IMR-90 (cell line): ENCODE measurements at regions not wholly inside any gene's neighbourhood (a gene's known extent, or its start where the extent isn't known, plus 50 kb on each side); places are given as distances from the start of the nearest gene placed in this dataset.

Experiments used
- ATAC-seq: fragments of 200-7000 bp; cut with Tn5 transposase; 2 replicates; pipeline ENCODE4 v1.9.1; 2020; ENCODE audit warnings: low read depth, mild to moderate bottlenecking, moderate library complexity
- BruUV-seq: library from RNA; stranded (reverse); fragments of 400-500 nt; replicated peaks from 2 replicates; lab custom pipeline; 2021; lab: Mats Ljungman, UMichigan
- CTCF ChIA-PET: fragments of 300-600 bp; formaldehyde crosslinking; extraction: SDS; loops from one replicate; lab custom pipeline; 2021; ENCODE audit warnings: antibody characterized with exemption; lab: Yijun Ruan, JAX
- POLR2A ChIA-PET: fragments of 300-600 bp; sonication (Branson Sonifier 250); formaldehyde crosslinking; loops from one replicate; lab custom pipeline; 2022; ENCODE audit warnings: antibody characterized with exemption; ENCODE audit not compliant: unreplicated experiment; lab: Charles Lee
- DNase-seq: peaks from one replicate; pipeline ENCODE4 v3.0.0; 2013
- H2AFZ ChIP-seq: replicated peaks from 2 replicates; pipeline ENCODE3; 2013; ENCODE audit warnings: low read length, mild to moderate bottlenecking; ENCODE audit not compliant: poor library complexity
- H2AK5ac ChIP-seq: 2 replicates; pipeline ENCODE4 v1.6.1; 2013; ENCODE audit warnings: low read depth, low read length, inconsistent platforms
- H2AK9ac ChIP-seq: replicated peaks from 2 replicates; pipeline ENCODE3; 2013; ENCODE audit warnings: mild to moderate bottlenecking, low read depth, low read length, moderate library complexity; ENCODE audit not compliant: poor library complexity
- H2BK120ac ChIP-seq: 2 replicates; pipeline ENCODE4 v1.6.1; 2013; ENCODE audit warnings: low read depth, low read length, inconsistent platforms
- H2BK15ac ChIP-seq: 3 replicates; pipeline ENCODE4 v1.6.1; 2013; ENCODE audit warnings: low read depth, low read length, inconsistent platforms
- H2BK20ac ChIP-seq: 2 replicates; pipeline ENCODE4 v1.6.1; 2013; ENCODE audit warnings: low read depth, mild to moderate bottlenecking, inconsistent platforms, low read length, moderate library complexity
- H2BK5ac ChIP-seq: 2 replicates; pipeline ENCODE4 v1.6.1; 2013; ENCODE audit warnings: mild to moderate bottlenecking, low read depth, low read length, inconsistent platforms; ENCODE audit not compliant: poor library complexity, severe bottlenecking
- H3K14ac ChIP-seq: replicated peaks from 2 replicates; pipeline ENCODE4 v1.6.1; 2013; ENCODE audit warnings: low read depth, low read length, inconsistent platforms
- H3K18ac ChIP-seq: 2 replicates; pipeline ENCODE4 v1.6.1; 2013; ENCODE audit warnings: low read depth, low read length, control low read depth
- H3K23ac ChIP-seq: 2 replicates; pipeline ENCODE4 v1.6.1; 2013; ENCODE audit warnings: low read depth, low read length, inconsistent platforms
- H3K27ac ChIP-seq: 2 replicates; pipeline ENCODE4 v1.5.1; 2013; ENCODE audit warnings: mild to moderate bottlenecking, control low read depth, low read length; ENCODE audit not compliant: insufficient read depth
- H3K27me3 ChIP-seq: 2 replicates; pipeline ENCODE4 v1.6.1; 2013; ENCODE audit warnings: low read length; ENCODE audit not compliant: control insufficient read depth, insufficient read depth
- H3K36me3 ChIP-seq: 2 replicates; pipeline ENCODE4 v1.6.1; 2013; ENCODE audit warnings: low read length, mixed read lengths; ENCODE audit not compliant: control insufficient read depth, insufficient read depth
- H3K4ac ChIP-seq: 2 replicates; pipeline ENCODE4 v1.6.1; 2013; ENCODE audit warnings: low read depth, low read length, inconsistent platforms
- H3K4me1 ChIP-seq: 2 replicates; pipeline ENCODE4 v1.6.1; 2013; ENCODE audit warnings: low read length, mixed read lengths; ENCODE audit not compliant: control insufficient read depth, insufficient read depth
- H3K4me2 ChIP-seq: 2 replicates; pipeline ENCODE4 v1.6.1; 2013; ENCODE audit warnings: low read depth, mild to moderate bottlenecking, control low read depth, low read length, moderate library complexity
- H3K4me3 ChIP-seq: 2 replicates; pipeline ENCODE4 v1.5.1; 2013; ENCODE audit warnings: low read depth, mild to moderate bottlenecking, control low read depth, low read length, moderate library complexity; ENCODE audit not compliant: insufficient read depth
- H3K56ac ChIP-seq: 2 replicates; pipeline ENCODE4 v1.6.1; 2013; ENCODE audit warnings: low read length, inconsistent platforms; ENCODE audit not compliant: insufficient read depth; ENCODE audit errors: extremely low read depth
- H3K79me1 ChIP-seq, 2 experiments: 2 replicates each; pipeline ENCODE4 v1.6.1; 2013; ENCODE audit warnings: low read length in 2 of 2, inconsistent platforms in 1 of 2, low read depth in 1 of 2
- H3K9ac ChIP-seq: 2 replicates; pipeline ENCODE4 v1.6.1; 2013; ENCODE audit warnings: low read depth, low read length, control low read depth
- H3K9me1 ChIP-seq: 2 replicates; pipeline ENCODE4 v1.6.1; 2013; ENCODE audit warnings: low read length, inconsistent platforms; ENCODE audit not compliant: insufficient read depth
- H3K9me3 ChIP-seq: 2 replicates; pipeline ENCODE4 v1.6.1; 2013; ENCODE audit warnings: low read length; ENCODE audit not compliant: control insufficient read depth, insufficient read depth
- H4K20me1 ChIP-seq: 2 replicates; pipeline ENCODE4 v1.6.1; 2013; ENCODE audit warnings: low read length, inconsistent platforms; ENCODE audit not compliant: insufficient read depth
- H4K5ac ChIP-seq: 2 replicates; pipeline ENCODE4 v1.6.1; 2013; ENCODE audit warnings: mild to moderate bottlenecking, low read depth, low read length, control low read depth
- H4K8ac ChIP-seq, 2 experiments: 2 replicates each; pipeline ENCODE4 v1.6.1; 2013; ENCODE audit warnings: low read depth in 2 of 2, low read length in 2 of 2, control low read depth in 1 of 2, inconsistent platforms in 1 of 2
- H4K91ac ChIP-seq: 2 replicates; pipeline ENCODE4 v1.6.1; 2013; ENCODE audit warnings: low read depth, low read length, inconsistent platforms; ENCODE audit not compliant: insufficient read depth
- BHLHE40 ChIP-seq: fragments of 150-350 bp; IDR thresholded peaks from 2 replicates; pipeline ENCODE4 v1.6.1; 2016; ENCODE audit warnings: mild to moderate bottlenecking, low read depth, low read length
- CEBPB ChIP-seq: IDR thresholded peaks from 2 replicates; pipeline ENCODE4 v1.6.1; 2012; ENCODE audit warnings: low read depth, low read length, improper control_type of control experiment
- CHD1 ChIP-seq: IDR thresholded peaks from 2 replicates; pipeline ENCODE4 v1.6.1; 2012; ENCODE audit warnings: low read depth, low read length, improper control_type of control experiment
- FOS ChIP-seq: fragments of 150-350 bp; IDR thresholded peaks from 2 replicates; pipeline ENCODE4 v1.6.1; 2016; ENCODE audit warnings: low read depth, low read length
- MAFK ChIP-seq: IDR thresholded peaks from 2 replicates; pipeline ENCODE4 v1.6.1; 2012; ENCODE audit warnings: low read depth, low read length, improper control_type of control experiment
- MAZ ChIP-seq: IDR thresholded peaks from 2 replicates; pipeline ENCODE4 v1.6.1; 2012; ENCODE audit warnings: low read depth, mild to moderate bottlenecking, low read length, improper control_type of control experiment, moderate library complexity, borderline replicate concordance
- MXI1 ChIP-seq: IDR thresholded peaks from 2 replicates; pipeline ENCODE4 v1.6.1; 2012; ENCODE audit warnings: low read depth, mild to moderate bottlenecking, low read length, moderate library complexity, borderline replicate concordance
- NFE2L2 ChIP-seq: fragments of 150-350 bp; IDR thresholded peaks from 2 replicates; pipeline ENCODE4 v1.6.1; 2016; ENCODE audit warnings: low read depth, mild to moderate bottlenecking, low read length
- POLR2A ChIP-seq: IDR thresholded peaks from 2 replicates; pipeline ENCODE4 v1.6.1; 2012; ENCODE audit warnings: mild to moderate bottlenecking, low read depth, low read length
- RAD21 ChIP-seq: IDR thresholded peaks from 2 replicates; pipeline ENCODE4 v1.6.1; 2012; ENCODE audit warnings: low read length, improper control_type of control experiment
- RCOR1 ChIP-seq: IDR thresholded peaks from 2 replicates; pipeline ENCODE4 v1.6.1; 2012; ENCODE audit warnings: mild to moderate bottlenecking, low read length, improper control_type of control experiment; ENCODE audit not compliant: insufficient replicate concordance
- RFX5 ChIP-seq: IDR thresholded peaks from 2 replicates; pipeline ENCODE4 v1.8.0; 2012; ENCODE audit warnings: low read depth, mild to moderate bottlenecking, low read length, moderate library complexity
- SMC3 ChIP-seq: fragments of 150-350 bp; IDR thresholded peaks from 2 replicates; pipeline ENCODE4 v1.6.1; 2016; ENCODE audit warnings: low read depth, mild to moderate bottlenecking, antibody characterized with exemption, low read length, moderate library complexity
- WGBS, 2 experiments: methylation state at CpG; one replicate each; pipeline versions ENCODE4 v1.1.5 to v1.1.7; 2013; ENCODE audit warnings: missing lambda C conversion rate in 2 of 2; ENCODE audit not compliant: insufficient read length in 1 of 2; ENCODE audit errors: extremely low coverage in 2 of 2; 5-methylcytosine and 5-hydroxymethylcytosine counted together
- dilution Hi-C: fragments of 300-500 bp; cut with HindIII; formaldehyde crosslinking; loops from one replicate; pipeline ENCODE4 v1.14.3; 2018; ENCODE audit warnings: low sequenced_read_pairs; ENCODE audit not compliant: unreplicated experiment
- in situ Hi-C: fragments of 300-500 bp; cut with MboI; formaldehyde crosslinking; loops from 3 replicates; pipeline ENCODE4 v1.14.3; 2019; ENCODE audit warnings: low sequenced_read_pairs, inconsistent platforms, mixed read lengths
- intact Hi-C: fragments of 100-400 bp; cut with micrococcal nuclease; formaldehyde crosslinking; loops from 2 replicates; pipeline ENCODE4 v1.10.0; 2022
- TF ChIP-seq, protein P1 (sequence below): conservative IDR thresholded peaks from 2 replicates; pipeline ENCODE4 v1.5.1; 2012; ENCODE audit warnings: mild to moderate bottlenecking, low read depth, low read length, improper control_type of control experiment
- TF ChIP-seq, protein P2 (sequence below): fragments of 150-350 bp; IDR thresholded peaks from 2 replicates; pipeline ENCODE4 v1.6.1; 2016; ENCODE audit warnings: low read depth, mild to moderate bottlenecking, low read length, moderate library complexity, borderline replicate concordance
- TF ChIP-seq, protein P3 (sequence below): fragments of 150-350 bp; IDR thresholded peaks from 2 replicates; pipeline ENCODE4 v1.6.1; 2017; ENCODE audit warnings: mild to moderate bottlenecking, antibody characterized with exemption, low read length, low read depth

DNA sequence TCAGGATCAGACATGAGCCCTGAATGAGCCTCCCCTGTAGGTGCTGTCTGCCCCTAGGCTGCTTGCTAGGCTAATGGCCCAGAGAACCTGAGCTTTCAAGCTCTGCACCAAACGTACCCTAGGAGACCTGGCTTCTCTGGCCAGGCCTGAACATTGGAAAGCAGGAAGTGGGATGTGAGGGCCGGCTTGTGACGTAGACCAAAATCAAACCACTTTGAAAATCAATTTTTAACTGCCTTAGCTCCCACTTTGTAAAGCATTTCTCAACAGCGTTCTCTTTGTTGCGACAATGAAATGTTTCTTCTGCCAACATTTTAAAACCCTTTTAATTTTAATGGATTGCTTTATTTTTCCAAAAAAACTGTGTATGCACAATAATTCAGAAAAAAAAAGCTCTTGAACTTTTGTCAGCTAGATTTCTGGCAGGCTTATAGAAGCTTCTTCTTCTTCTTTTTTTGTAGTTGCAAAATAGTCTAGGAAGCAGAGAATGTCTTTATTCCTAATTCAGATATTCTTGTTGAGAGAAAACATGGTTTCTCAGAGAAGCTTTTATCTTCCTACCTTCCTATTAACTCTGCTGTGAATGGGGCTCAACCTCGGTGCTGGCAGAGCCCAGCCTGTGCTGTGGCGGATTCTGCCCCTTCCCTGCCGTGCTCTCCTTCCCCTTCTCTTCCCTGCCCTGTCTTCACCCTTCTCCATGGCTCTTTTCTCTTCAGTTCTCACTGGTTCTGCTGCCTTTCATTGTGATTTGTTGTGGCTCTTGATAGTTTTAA, 145.2 kb upstream of the SFRP2 start:
- H4K8ac ChIP-seq: no peak overlapping the region
- no peak overlapping the region for H2BK5ac ChIP-seq
- no peak overlapping the region for H2BK20ac ChIP-seq
- H2AK5ac ChIP-seq: no peak overlapping the region
- no peaks in the 10 kb centered on the region for H3K36me3 ChIP-seq
- CTCF ChIA-PET: no interaction called here
- H2BK15ac ChIP-seq: no peak overlapping the region
- H4K5ac ChIP-seq: no peak overlapping the region
- H3K9me1 ChIP-seq: no peaks in the 10 kb centered on the region
- no peak overlapping the region for H3K4me3 ChIP-seq
- no peaks in the 10 kb centered on the region for H3K4me1 ChIP-seq
- POLR2A ChIA-PET: no interaction called here
- WGBS, 2 experiments: 60% methylated on average over 1 of the region's 8 CpGs; no CpG with 5 or more reads in 1 of the 2 experiments
- DNase-seq (no peak), ATAC-seq (no peak)
- no peak overlapping the region for H3K23ac ChIP-seq
- intact Hi-C loops (no loop called here), in situ Hi-C loops (no loop called here), dilution Hi-C loops (no loop called here)
- BruUV-seq: no TSS peak
- H4K20me1 ChIP-seq: no peaks in the 10 kb centered on the region
- TF ChIP-seq POLR2A (no peak), CHD1 (no peak), MXI1 (no peak), MAZ (no peak), NFE2L2 (no peak), RFX5 (no peak), RAD21 (no peak), BHLHE40 (no peak), RCOR1 (no peak), SMC3 (no peak), CEBPB (no peak), FOS (no peak), MAFK (no peak)
- TF ChIP-seq, protein P1, sequence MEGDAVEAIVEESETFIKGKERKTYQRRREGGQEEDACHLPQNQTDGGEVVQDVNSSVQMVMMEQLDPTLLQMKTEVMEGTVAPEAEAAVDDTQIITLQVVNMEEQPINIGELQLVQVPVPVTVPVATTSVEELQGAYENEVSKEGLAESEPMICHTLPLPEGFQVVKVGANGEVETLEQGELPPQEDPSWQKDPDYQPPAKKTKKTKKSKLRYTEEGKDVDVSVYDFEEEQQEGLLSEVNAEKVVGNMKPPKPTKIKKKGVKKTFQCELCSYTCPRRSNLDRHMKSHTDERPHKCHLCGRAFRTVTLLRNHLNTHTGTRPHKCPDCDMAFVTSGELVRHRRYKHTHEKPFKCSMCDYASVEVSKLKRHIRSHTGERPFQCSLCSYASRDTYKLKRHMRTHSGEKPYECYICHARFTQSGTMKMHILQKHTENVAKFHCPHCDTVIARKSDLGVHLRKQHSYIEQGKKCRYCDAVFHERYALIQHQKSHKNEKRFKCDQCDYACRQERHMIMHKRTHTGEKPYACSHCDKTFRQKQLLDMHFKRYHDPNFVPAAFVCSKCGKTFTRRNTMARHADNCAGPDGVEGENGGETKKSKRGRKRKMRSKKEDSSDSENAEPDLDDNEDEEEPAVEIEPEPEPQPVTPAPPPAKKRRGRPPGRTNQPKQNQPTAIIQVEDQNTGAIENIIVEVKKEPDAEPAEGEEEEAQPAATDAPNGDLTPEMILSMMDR: no peak
- TF ChIP-seq, protein P2, sequence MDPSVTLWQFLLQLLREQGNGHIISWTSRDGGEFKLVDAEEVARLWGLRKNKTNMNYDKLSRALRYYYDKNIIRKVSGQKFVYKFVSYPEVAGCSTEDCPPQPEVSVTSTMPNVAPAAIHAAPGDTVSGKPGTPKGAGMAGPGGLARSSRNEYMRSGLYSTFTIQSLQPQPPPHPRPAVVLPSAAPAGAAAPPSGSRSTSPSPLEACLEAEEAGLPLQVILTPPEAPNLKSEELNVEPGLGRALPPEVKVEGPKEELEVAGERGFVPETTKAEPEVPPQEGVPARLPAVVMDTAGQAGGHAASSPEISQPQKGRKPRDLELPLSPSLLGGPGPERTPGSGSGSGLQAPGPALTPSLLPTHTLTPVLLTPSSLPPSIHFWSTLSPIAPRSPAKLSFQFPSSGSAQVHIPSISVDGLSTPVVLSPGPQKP: no peak
- TF ChIP-seq, protein P3, sequence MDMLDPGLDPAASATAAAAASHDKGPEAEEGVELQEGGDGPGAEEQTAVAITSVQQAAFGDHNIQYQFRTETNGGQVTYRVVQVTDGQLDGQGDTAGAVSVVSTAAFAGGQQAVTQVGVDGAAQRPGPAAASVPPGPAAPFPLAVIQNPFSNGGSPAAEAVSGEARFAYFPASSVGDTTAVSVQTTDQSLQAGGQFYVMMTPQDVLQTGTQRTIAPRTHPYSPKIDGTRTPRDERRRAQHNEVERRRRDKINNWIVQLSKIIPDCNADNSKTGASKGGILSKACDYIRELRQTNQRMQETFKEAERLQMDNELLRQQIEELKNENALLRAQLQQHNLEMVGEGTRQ: no peak
- H2AFZ ChIP-seq: peak overlapping the region; percentile 43
- H3K27me3 ChIP-seq: no peaks in the 10 kb centered on the region
- no peak overlapping the region for H3K27ac ChIP-seq
- no peak overlapping the region for H3K4ac ChIP-seq
- H2AK9ac ChIP-seq: no peak overlapping the region
- H3K18ac ChIP-seq: no peak overlapping the region
- H3K14ac ChIP-seq: no peak overlapping the region
- H3K9me3 ChIP-seq: no peaks in the 10 kb centered on the region
- no peaks in the 10 kb centered on the region for H3K79me1 ChIP-seq
- H3K9ac ChIP-seq: no peak overlapping the region
- no peak overlapping the region for H2BK120ac ChIP-seq
- no peak overlapping the region for H4K91ac ChIP-seq
- H3K4me2 ChIP-seq: no peak overlapping the region
- H3K56ac ChIP-seq: no peak overlapping the region
